ENCODE measurements at regions not wholly inside any gene's neighbourhood (a gene's known extent, or its start where the extent isn't known, plus 50 kb on each side); places are given as distances from the start of the nearest gene placed in this dataset.

DNA sequence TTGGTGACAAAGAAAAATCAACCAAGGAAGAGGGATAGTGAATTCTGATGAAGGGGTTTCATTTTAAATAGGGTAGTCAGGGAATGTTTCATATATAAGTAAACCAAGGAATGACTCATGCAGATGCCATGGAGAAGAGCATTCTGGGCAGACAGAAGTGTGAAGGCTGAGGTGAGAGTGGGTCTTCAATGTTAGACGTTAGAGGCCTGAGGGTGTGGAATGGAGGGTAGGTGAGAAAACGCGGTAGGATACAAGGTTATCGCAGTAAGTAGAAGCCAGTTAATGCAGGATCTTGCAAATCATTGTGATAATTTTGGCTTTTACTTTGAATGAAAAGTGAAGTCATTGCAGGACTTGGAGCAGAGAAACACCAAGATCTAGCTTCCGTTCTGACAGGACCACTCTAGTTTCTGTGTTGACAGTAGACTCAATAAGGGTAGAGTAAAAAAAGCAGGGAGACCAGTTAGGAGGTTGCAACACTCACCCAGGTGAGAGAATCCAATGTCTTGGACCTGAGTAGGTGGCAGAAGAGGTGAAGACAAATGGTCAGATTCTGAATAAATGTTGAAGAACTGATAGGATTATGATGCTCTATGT, 225.2 kb upstream of the TMTC4 start:
- TF ChIP-seq, protein P1, sequence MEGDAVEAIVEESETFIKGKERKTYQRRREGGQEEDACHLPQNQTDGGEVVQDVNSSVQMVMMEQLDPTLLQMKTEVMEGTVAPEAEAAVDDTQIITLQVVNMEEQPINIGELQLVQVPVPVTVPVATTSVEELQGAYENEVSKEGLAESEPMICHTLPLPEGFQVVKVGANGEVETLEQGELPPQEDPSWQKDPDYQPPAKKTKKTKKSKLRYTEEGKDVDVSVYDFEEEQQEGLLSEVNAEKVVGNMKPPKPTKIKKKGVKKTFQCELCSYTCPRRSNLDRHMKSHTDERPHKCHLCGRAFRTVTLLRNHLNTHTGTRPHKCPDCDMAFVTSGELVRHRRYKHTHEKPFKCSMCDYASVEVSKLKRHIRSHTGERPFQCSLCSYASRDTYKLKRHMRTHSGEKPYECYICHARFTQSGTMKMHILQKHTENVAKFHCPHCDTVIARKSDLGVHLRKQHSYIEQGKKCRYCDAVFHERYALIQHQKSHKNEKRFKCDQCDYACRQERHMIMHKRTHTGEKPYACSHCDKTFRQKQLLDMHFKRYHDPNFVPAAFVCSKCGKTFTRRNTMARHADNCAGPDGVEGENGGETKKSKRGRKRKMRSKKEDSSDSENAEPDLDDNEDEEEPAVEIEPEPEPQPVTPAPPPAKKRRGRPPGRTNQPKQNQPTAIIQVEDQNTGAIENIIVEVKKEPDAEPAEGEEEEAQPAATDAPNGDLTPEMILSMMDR (IDR thresholded peaks at IDR 0.05): no peak
- no peak for TF ChIP-seq POLR2A (IDR thresholded peaks at IDR 0.05)
